Body of pancreas (tissue), 4 donors: ENCODE measurements at regions not wholly inside any gene's neighbourhood (a gene's known extent, or its start where the extent isn't known, plus 50 kb on each side); places are given as distances from the start of the nearest gene placed in this dataset.

ENCODE experiments used
- ATAC-seq: fragments of 150-250 bp; one replicate; pipeline ENCODE4 v1.9.1; 2016
- DNase-seq, 4 donors: peaks; one replicate each; pipeline ENCODE4 v3.0.0-alpha.2; 2019
- H3K27ac ChIP-seq, 4 donors: fragments of 200-600 bp; sonication (generic); 1 replicate in 3 of 4; 2 replicates in 1 of 4; pipeline versions ENCODE4 v1.5.1 to v1.6.1; 2016 to 2019; ENCODE audit warnings: mild to moderate bottlenecking in 1 of 4, mixed read lengths in 1 of 4, moderate library complexity in 1 of 4
- H3K27me3 ChIP-seq, 2 donors: fragments of 200-600 bp; sonication (generic); one replicate each; pipeline ENCODE4 v1.6.0; 2016; ENCODE audit warnings: mild to moderate bottlenecking in 1 of 2
- H3K36me3 ChIP-seq, 2 donors: fragments of 200-600 bp; sonication (generic); replicated peaks in 1 of 2; 2 replicates each; pipeline ENCODE4 v1.5.1; 2016; ENCODE audit warnings: low read depth in 2 of 2; ENCODE audit not compliant: insufficient read depth in 1 of 2
- H3K4me1 ChIP-seq: fragments of 200-600 bp; sonication (generic); one replicate; pipeline ENCODE4 v1.6.0; 2016
- H3K4me3 ChIP-seq, 2 donors: fragments of 200-600 bp; sonication (generic); 1 replicate in 1 of 2; 2 replicates in 1 of 2; pipeline ENCODE4 v1.5.1; 2016 to 2019
- H3K9me3 ChIP-seq, 3 donors: fragments of 200-600 bp; sonication (generic); 1 replicate in 2 of 3; 2 replicates in 1 of 3; pipeline ENCODE4 v1.5.1; 2016
- CTCF ChIP-seq, 7 experiments: fragments of 450-650 bp in 4 of 7; fragments of 200-600 bp in 3 of 7; sonication (generic) in 3 of 7; IDR thresholded peaks; one replicate each; pipeline ENCODE4 v1.5.1; 2016 to 2019; ENCODE audit warnings: antibody characterized with exemption in 7 of 7
- POLR2A ChIP-seq, 3 donors: fragments of 450-650 bp; IDR thresholded peaks; one replicate each; pipeline ENCODE4 v1.6.1; 2016; ENCODE audit warnings: antibody characterized with exemption in 3 of 3, mild to moderate bottlenecking in 2 of 3
- WGBS, 2 donors: methylation state at CpG; one replicate each; pipeline ENCODE4 v1.1.5; 2017; 5-methylcytosine and 5-hydroxymethylcytosine counted together
- intact Hi-C: fragments of 100-400 bp; cut with DNase I; formaldehyde crosslinking; loops from one replicate; pipeline ENCODE4 v1.15.1; 2023

GRCh38 chr5:26205121-26205520 is 833.3 kb downstream of the CDH9 start:
- 66 to 69% methylated on average over 2 of the region's 2 CpGs for WGBS, 2 donors

GRCh38 chr5:26193626-26194025 is 844.8 kb downstream of the CDH9 start:
- intact Hi-C loops = no loop called here
- WGBS, 2 donors = 35 to 42% methylated on average over 5 of the region's 5 CpGs
- TF ChIP-seq POLR2A (IDR thresholded peaks at IDR 0.05) (no peak), CTCF (IDR thresholded peaks at IDR 0.05) (no peak)
- Histone ChIP-seq H3K9me3 (no peaks in the 10 kb centered on the region), H3K36me3 (no peaks in the 10 kb centered on the region), H3K27me3 (no peaks in the 10 kb centered on the region), H3K4me1 (no peaks in the 10 kb centered on the region), H3K4me3 (no peak overlapping the region), H3K27ac (no peak overlapping the region)
- ATAC-seq (no peak), DNase-seq (no peak)

More at GRCh38 chr5:26205121-26205520, 833.3 kb downstream of the CDH9 start:
- no peaks in the 10 kb centered on the region for H3K9me3 ChIP-seq
- TF ChIP-seq POLR2A (IDR thresholded peaks at IDR 0.05) (no peak), CTCF (IDR thresholded peaks at IDR 0.05) (no peak)
- no peaks in the 10 kb centered on the region for H3K27me3 ChIP-seq
- no peak overlapping the region for H3K4me3 ChIP-seq
- no peaks in the 10 kb centered on the region for H3K4me1 ChIP-seq
- DNase-seq = no peak
- no peak for ATAC-seq
- H3K27ac ChIP-seq = no peak overlapping the region
- intact Hi-C loops = no loop called here
- no peaks in the 10 kb centered on the region for H3K36me3 ChIP-seq

DNA sequence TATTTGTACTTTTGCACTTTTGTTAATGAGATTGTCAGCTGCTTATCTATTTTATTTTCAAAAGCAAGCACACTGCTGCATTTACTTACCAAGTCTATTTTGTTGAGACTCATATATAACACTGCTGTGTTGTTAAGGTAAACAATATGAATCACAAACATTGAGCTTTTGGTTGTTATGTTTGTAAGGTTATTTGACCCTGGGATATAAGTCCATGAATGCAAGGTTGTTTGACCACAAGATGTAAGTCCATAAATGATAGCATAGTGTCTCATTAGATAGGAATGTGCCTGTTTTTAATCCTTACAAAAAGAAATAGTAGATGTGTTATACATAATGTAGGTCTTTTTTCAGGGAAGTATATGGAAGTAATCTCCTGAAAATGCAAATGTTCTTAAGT is 845.9 kb downstream of the CDH9 start:
- ATAC-seq (no peak), DNase-seq (no peak)
- TF ChIP-seq POLR2A (IDR thresholded peaks at IDR 0.05) (no peak), CTCF (IDR thresholded peaks at IDR 0.05) (no peak)
- Histone ChIP-seq H3K27ac (no peak overlapping the region), H3K4me3 (no peak overlapping the region), H3K36me3 (no peaks in the 10 kb centered on the region), H3K27me3 (no peaks in the 10 kb centered on the region), H3K4me1 (no peaks in the 10 kb centered on the region), H3K9me3 (no peaks in the 10 kb centered on the region)
- intact Hi-C loops = no loop called here

GRCh38 chr5:26181582-26181981 is 856.8 kb downstream of the CDH9 start:
- Histone ChIP-seq H3K27me3 (no peaks in the 10 kb centered on the region), H3K4me3 (no peak overlapping the region), H3K27ac (no peak overlapping the region), H3K4me1 (no peaks in the 10 kb centered on the region), H3K36me3 (no peaks in the 10 kb centered on the region), H3K9me3 (no peaks in the 10 kb centered on the region)
- TF ChIP-seq CTCF (IDR thresholded peaks at IDR 0.05) (no peak), POLR2A (IDR thresholded peaks at IDR 0.05) (no peak)
- no peak for ATAC-seq
- no peak for DNase-seq
- intact Hi-C loops = no loop called here
- WGBS, 2 donors = 79 to 84% methylated on average over 1 of the region's 1 CpG

- Histone ChIP-seq H3K4me1 (no peaks in the 10 kb centered on the region), H3K27ac (no peak overlapping the region), H3K27me3 (no peaks in the 10 kb centered on the region), H3K36me3 (no peaks in the 10 kb centered on the region), H3K9me3 (no peaks in the 10 kb centered on the region), H3K4me3 (no peak overlapping the region)
- DNase-seq (no peak), ATAC-seq (no peak)
- TF ChIP-seq POLR2A (IDR thresholded peaks at IDR 0.05) = no peak
- TF ChIP-seq CTCF (IDR thresholded peaks at IDR 0.05) = no peak
- 43 to 57% methylated on average over 2 to 7 of the region's 7 CpGs for WGBS, 2 donors
- intact Hi-C loops = no loop called here
Measured at GRCh38 chr5:26148569-26149107, 889.7 kb downstream of the CDH9 start.
